ENCODE measurements at regions not wholly inside any gene's neighbourhood (a gene's known extent, or its start where the extent isn't known, plus 50 kb on each side); places are given as distances from the start of the nearest gene placed in this dataset.

- Mint-ChIP-seq H3K27me3 (ENCODE audit: low read depth) (no peaks in the 10 kb centered on the region), H3K4me3 (no peak overlapping the region), H3K9me3 (peaks cover 4% of the 10 kb centered on the region), H3K4me1 (peaks cover 7% of the 10 kb centered on the region), H3K36me3 (no peaks in the 10 kb centered on the region), H3K27ac (no peak overlapping the region)
- TF ChIP-seq, protein P1, sequence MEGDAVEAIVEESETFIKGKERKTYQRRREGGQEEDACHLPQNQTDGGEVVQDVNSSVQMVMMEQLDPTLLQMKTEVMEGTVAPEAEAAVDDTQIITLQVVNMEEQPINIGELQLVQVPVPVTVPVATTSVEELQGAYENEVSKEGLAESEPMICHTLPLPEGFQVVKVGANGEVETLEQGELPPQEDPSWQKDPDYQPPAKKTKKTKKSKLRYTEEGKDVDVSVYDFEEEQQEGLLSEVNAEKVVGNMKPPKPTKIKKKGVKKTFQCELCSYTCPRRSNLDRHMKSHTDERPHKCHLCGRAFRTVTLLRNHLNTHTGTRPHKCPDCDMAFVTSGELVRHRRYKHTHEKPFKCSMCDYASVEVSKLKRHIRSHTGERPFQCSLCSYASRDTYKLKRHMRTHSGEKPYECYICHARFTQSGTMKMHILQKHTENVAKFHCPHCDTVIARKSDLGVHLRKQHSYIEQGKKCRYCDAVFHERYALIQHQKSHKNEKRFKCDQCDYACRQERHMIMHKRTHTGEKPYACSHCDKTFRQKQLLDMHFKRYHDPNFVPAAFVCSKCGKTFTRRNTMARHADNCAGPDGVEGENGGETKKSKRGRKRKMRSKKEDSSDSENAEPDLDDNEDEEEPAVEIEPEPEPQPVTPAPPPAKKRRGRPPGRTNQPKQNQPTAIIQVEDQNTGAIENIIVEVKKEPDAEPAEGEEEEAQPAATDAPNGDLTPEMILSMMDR (IDR thresholded peaks at IDR 0.05; ENCODE audit: unreplicated experiment): no peak
- no peak for DNase-seq (ENCODE audit: low spot score in 2 of 2, unreplicated experiment in 2 of 2)
Measured at GRCh38 chr14:48452437-48452995, 777.1 kb upstream of the MDGA2 start.

GRCh38 chr14:48435221-48435620 is 759.8 kb upstream of the MDGA2 start:
- TF ChIP-seq, protein P1 (IDR thresholded peaks at IDR 0.05; ENCODE audit: unreplicated experiment): no peak
- peaks cover 3% of the 10 kb centered on the region for H3K36me3 Mint-ChIP-seq
- no peak overlapping the region for H3K27ac Mint-ChIP-seq
- peaks cover 7% of the 10 kb centered on the region for H3K4me1 Mint-ChIP-seq
- peaks cover 5% of the 10 kb centered on the region for H3K9me3 Mint-ChIP-seq
- DNase-seq (ENCODE audit: low spot score in 2 of 2, unreplicated experiment in 2 of 2): no peak
- H3K27me3 Mint-ChIP-seq (ENCODE audit: low read depth): no peaks in the 10 kb centered on the region
- no peak overlapping the region for H3K4me3 Mint-ChIP-seq

DNA sequence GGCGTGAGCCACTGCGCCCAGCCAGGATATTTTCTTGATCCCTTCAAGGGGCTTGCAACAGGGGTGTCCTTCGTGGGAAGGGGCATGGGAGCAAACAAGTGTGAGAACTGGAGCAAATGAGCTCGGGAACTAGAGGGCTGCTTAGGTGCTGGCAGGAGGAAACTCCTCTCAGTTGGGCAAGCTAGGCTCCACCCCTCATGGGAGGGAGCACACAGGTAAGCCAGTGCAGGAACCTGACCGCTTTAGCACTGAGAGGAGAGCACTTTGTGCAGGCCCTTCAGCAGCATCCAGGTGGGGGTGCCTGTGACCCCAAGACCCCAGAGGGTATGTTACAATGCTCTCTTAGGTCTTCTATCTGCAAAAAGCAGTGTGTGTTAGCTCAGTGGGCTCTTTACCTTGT is 755.4 kb upstream of the MDGA2 start:
- Mint-ChIP-seq H3K9me3 (no peaks in the 10 kb centered on the region), H3K4me1 (peaks cover 12% of the 10 kb centered on the region), H3K36me3 (no peaks in the 10 kb centered on the region), H3K27me3 (ENCODE audit: low read depth) (no peaks in the 10 kb centered on the region), H3K27ac (no peak overlapping the region), H3K4me3 (no peak overlapping the region)
- TF ChIP-seq, protein P1 (IDR thresholded peaks at IDR 0.05; ENCODE audit: unreplicated experiment): no peak
- DNase-seq (ENCODE audit: low spot score in 2 of 2, unreplicated experiment in 2 of 2): no peak

DNA sequence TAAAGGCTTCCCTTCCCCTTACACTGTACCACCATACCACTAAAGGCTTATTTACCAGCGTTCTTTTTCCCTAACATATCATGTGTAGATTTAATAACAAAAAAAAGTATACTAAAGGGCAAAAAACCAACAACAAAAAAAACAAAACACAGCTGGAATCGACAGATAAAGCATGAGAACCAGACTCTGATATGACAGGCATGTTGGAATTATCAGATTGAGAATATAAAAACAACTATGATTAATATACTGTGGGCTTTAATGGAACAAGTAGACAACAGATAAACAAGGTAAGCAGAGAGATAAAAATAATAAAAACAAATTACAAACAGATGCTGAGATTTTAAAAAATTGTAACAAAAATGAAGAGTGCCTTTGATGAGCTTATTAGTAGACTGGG is 754.1 kb upstream of the MDGA2 start:
- peak overlapping the region; percentile 68 for H3K27ac Mint-ChIP-seq
- H3K36me3 Mint-ChIP-seq: no peaks in the 10 kb centered on the region
- H3K4me1 Mint-ChIP-seq: peaks cover 16% of the 10 kb centered on the region
- TF ChIP-seq, protein P1 (IDR thresholded peaks at IDR 0.05; ENCODE audit: unreplicated experiment): no peak
- no peaks in the 10 kb centered on the region for H3K9me3 Mint-ChIP-seq
- no peak overlapping the region for H3K4me3 Mint-ChIP-seq
- H3K27me3 Mint-ChIP-seq (ENCODE audit: low read depth): no peaks in the 10 kb centered on the region
- no peak for DNase-seq (ENCODE audit: low spot score in 2 of 2, unreplicated experiment in 2 of 2)

DNA sequence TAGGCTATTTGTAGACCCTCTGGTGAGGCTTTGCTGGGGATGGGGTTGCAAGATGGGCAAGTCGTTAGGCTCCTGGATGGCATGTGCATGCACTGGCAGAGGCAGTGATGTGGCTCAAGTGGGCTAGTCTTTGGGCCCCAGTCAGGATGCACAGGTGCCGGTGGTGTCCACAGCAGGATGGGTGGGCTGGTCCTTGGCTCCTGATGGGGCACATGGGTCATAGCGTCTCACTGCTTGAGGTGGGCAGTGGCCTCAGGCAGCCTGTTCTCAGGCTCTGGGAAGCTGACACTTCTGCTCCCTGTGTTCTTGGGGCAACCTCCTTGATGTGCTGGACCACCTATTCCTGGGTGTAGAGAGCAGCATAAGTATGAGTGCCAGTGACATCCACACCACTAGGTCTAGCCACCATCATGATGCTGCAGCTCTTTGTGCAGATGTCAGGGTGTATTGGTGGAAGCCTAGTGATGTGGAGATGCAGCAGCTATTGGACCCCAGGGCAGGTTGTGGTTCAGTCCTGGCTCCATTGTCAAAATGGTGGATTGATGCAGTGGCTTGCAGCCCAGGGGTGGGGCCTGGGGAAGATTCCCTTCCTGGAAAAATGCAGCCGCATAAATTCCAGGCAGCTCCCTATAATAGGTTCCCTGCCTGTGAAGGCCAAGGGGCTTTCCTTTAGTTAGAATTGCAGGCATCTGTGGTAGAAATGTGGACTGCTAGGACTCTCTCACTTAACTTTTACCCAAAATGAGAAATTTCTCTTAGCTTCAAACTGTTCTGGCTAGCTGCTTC is 742.5 kb upstream of the MDGA2 start:
- Mint-ChIP-seq H3K9me3 (peaks cover 36% of the 10 kb centered on the region), H3K27me3 (ENCODE audit: low read depth) (no peaks in the 10 kb centered on the region), H3K36me3 (peaks cover 17% of the 10 kb centered on the region), H3K4me3 (no peak overlapping the region), H3K4me1 (peaks cover 9% of the 10 kb centered on the region), H3K27ac (no peak overlapping the region)
- TF ChIP-seq, protein P1 (IDR thresholded peaks at IDR 0.05; ENCODE audit: unreplicated experiment): no peak
- DNase-seq (ENCODE audit: low spot score in 2 of 2, unreplicated experiment in 2 of 2): no peak
